Colonic mucosa (tissue), 4 donors: ENCODE measurements at regions not wholly inside any gene's neighbourhood (a gene's known extent, or its start where the extent isn't known, plus 50 kb on each side); places are given as distances from the start of the nearest gene placed in this dataset.

ENCODE experiments used
- DNase-seq: peaks from one replicate; pipeline ENCODE4 v3.0.0-alpha.2; 2020
- H3K27ac ChIP-seq: fragments of 200-600 bp; one replicate; pipeline ENCODE4 v1.8.0; 2021
- H3K27me3 ChIP-seq: fragments of 200-600 bp; one replicate; pipeline ENCODE4 v1.8.0; 2021
- H3K36me3 ChIP-seq: fragments of 200-600 bp; one replicate; pipeline ENCODE4 v1.8.0; 2021
- H3K4me1 ChIP-seq: fragments of 200-600 bp; one replicate; pipeline ENCODE4 v1.8.0; 2021; ENCODE audit warnings: mild to moderate bottlenecking
- H3K4me3 ChIP-seq: fragments of 200-600 bp; one replicate; pipeline ENCODE4 v1.8.0; 2021
- H3K9ac ChIP-seq, 2 donors: one replicate each; pipeline ENCODE4 v1.7.0; 2013; ENCODE audit warnings: control low read depth in 2 of 2, low read depth in 2 of 2, low read length in 2 of 2
- H3K9me3 ChIP-seq: fragments of 200-600 bp; one replicate; pipeline ENCODE4 v1.8.0; 2021
- intact Hi-C: fragments of 100-400 bp; cut with DNase I; formaldehyde crosslinking; loops from one replicate; pipeline ENCODE4 v1.14.1; 2022
- TF ChIP-seq, protein P1 (sequence below): fragments of 200-600 bp; IDR thresholded peaks from one replicate; pipeline ENCODE4 v1.8.0; 2022; ENCODE audit warnings: antibody characterized with exemption, mild to moderate bottlenecking
- donor health status: healthy.
- donor health status: DM: no; HTN: no; CAD: no.
- donor health status: DM: no; HTN: no; CAD: no.

GRCh38 chr21:18191139-18191538, 53.5 kb upstream of the CHODL start:
- H3K27ac ChIP-seq: no peak overlapping the region
- DNase-seq: no peak

GRCh38 chr21:18178509-18178908, 66.1 kb upstream of the CHODL start:
- Histone ChIP-seq H3K4me1 (no peaks in the 10 kb centered on the region), H3K9ac (no peak overlapping the region), H3K9me3 (no peaks in the 10 kb centered on the region), H3K36me3 (no peaks in the 10 kb centered on the region), H3K27me3 (no peaks in the 10 kb centered on the region), H3K4me3 (no peak overlapping the region), H3K27ac (no peak overlapping the region)
- TF ChIP-seq, protein P1, sequence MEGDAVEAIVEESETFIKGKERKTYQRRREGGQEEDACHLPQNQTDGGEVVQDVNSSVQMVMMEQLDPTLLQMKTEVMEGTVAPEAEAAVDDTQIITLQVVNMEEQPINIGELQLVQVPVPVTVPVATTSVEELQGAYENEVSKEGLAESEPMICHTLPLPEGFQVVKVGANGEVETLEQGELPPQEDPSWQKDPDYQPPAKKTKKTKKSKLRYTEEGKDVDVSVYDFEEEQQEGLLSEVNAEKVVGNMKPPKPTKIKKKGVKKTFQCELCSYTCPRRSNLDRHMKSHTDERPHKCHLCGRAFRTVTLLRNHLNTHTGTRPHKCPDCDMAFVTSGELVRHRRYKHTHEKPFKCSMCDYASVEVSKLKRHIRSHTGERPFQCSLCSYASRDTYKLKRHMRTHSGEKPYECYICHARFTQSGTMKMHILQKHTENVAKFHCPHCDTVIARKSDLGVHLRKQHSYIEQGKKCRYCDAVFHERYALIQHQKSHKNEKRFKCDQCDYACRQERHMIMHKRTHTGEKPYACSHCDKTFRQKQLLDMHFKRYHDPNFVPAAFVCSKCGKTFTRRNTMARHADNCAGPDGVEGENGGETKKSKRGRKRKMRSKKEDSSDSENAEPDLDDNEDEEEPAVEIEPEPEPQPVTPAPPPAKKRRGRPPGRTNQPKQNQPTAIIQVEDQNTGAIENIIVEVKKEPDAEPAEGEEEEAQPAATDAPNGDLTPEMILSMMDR: no peak
- intact Hi-C loops: no loop called here
- no peak for DNase-seq

More at GRCh38 chr21:18191139-18191538, 53.5 kb upstream of the CHODL start:
- intact Hi-C loops: no loop called here
- Histone ChIP-seq H3K9me3 (peaks cover 2% of the 10 kb centered on the region), H3K4me1 (no peaks in the 10 kb centered on the region), H3K4me3 (no peak overlapping the region), H3K36me3 (no peaks in the 10 kb centered on the region), H3K9ac (no peak overlapping the region), H3K27me3 (no peaks in the 10 kb centered on the region)
- TF ChIP-seq, protein P1: no peak

GRCh38 chr21:18174370-18174769, 70.3 kb upstream of the CHODL start:
- H3K36me3 ChIP-seq: no peaks in the 10 kb centered on the region
- no peaks in the 10 kb centered on the region for H3K9me3 ChIP-seq
- H3K4me1 ChIP-seq: no peaks in the 10 kb centered on the region
- intact Hi-C loops: no loop called here
- H3K9ac ChIP-seq: no peak overlapping the region
- H3K4me3 ChIP-seq: no peak overlapping the region
- no peak overlapping the region for H3K27ac ChIP-seq
- DNase-seq: no peak
- H3K27me3 ChIP-seq: no peaks in the 10 kb centered on the region
- TF ChIP-seq, protein P1: no peak

DNA sequence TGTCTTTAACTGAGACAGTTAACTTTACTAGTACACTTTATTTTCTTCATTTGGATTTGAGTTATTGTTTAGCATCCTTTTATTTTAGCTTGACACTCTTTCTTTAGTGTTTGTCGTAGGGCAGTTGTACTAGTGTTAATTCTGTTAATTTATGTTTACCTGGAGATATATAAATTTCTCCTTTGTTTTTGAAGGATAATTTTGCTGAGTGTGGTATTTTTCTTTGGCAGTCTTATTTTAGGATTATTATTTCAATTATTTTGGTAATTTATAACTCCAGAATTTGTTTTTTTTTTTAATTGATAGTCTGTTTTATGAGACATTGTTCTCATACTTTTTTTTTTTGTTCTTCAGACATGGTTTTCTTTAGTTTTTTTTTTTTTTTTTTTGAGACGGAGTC, 73.8 kb upstream of the CHODL start:
- H3K27me3 ChIP-seq: no peaks in the 10 kb centered on the region
- H3K4me3 ChIP-seq: no peak overlapping the region
- no peaks in the 10 kb centered on the region for H3K4me1 ChIP-seq
- TF ChIP-seq, protein P1: no peak
- DNase-seq: no peak
- intact Hi-C loops: no loop called here
- no peak overlapping the region for H3K27ac ChIP-seq
- H3K36me3 ChIP-seq: no peaks in the 10 kb centered on the region
- H3K9ac ChIP-seq: no peak overlapping the region
- no peaks in the 10 kb centered on the region for H3K9me3 ChIP-seq

DNA sequence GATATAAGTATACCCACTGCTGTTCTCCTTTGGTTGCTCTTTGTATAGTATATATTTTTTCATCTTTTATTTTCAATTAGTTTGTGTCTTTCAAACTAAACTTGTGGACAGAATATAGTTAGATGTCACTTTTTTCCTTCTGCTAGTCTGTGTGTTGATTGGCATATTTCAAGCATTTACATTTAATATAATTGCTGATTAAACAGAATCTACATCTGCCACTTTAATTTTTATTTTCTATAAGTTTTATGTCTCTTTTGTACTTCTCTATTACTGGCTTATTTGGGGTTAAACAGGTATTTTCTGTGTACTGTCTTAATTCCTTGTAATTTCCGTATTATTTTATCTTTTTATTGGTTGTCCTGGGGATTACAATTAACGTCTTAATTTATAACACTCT, 74.4 kb upstream of the CHODL start:
- intact Hi-C loops: no loop called here
- DNase-seq: no peak
- Histone ChIP-seq H3K27ac (no peak overlapping the region), H3K27me3 (no peaks in the 10 kb centered on the region), H3K4me3 (no peak overlapping the region), H3K36me3 (no peaks in the 10 kb centered on the region), H3K9ac (no peak overlapping the region), H3K9me3 (no peaks in the 10 kb centered on the region), H3K4me1 (no peaks in the 10 kb centered on the region)
- TF ChIP-seq, protein P1: no peak

DNA sequence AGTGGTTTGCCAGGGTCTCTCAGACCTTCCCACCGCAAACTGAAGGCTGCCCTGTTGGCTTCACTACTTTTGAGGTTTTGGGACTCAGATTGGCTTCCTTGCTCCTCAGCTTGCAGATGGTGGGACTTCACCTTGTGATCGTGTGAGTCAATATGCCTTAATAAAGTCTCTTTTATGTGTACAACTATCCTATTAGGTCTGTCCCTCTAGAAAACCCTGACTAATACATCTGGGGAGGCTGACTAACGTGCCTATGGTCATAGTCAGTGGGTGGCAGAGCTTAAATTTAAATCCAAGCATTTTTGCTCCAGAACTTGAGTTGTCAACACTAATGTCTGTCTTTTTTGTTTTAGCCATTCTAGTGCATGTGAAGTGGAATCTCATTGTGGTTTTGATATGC, 76.5 kb upstream of the CHODL start:
- Histone ChIP-seq H3K36me3 (no peaks in the 10 kb centered on the region), H3K27me3 (no peaks in the 10 kb centered on the region), H3K9me3 (no peaks in the 10 kb centered on the region), H3K9ac (no peak overlapping the region), H3K4me3 (no peak overlapping the region), H3K27ac (no peak overlapping the region), H3K4me1 (no peaks in the 10 kb centered on the region)
- TF ChIP-seq, protein P1: no peak
- DNase-seq: no peak
- intact Hi-C loops: no loop called here
